Dermis microvascular lymphatic vessel endothelial cell (primary cell): ENCODE measurements at regions not wholly inside any gene's neighbourhood (a gene's known extent, or its start where the extent isn't known, plus 50 kb on each side); places are given as distances from the start of the nearest gene placed in this dataset.

ENCODE experiments used
- DNase-seq, 2 donors: peaks; one replicate each; pipeline versions ENCODE4 v3.0.0 to v3.0.0-alpha.2; 2010; ENCODE audit warnings: low read depth in 2 of 2

DNA sequence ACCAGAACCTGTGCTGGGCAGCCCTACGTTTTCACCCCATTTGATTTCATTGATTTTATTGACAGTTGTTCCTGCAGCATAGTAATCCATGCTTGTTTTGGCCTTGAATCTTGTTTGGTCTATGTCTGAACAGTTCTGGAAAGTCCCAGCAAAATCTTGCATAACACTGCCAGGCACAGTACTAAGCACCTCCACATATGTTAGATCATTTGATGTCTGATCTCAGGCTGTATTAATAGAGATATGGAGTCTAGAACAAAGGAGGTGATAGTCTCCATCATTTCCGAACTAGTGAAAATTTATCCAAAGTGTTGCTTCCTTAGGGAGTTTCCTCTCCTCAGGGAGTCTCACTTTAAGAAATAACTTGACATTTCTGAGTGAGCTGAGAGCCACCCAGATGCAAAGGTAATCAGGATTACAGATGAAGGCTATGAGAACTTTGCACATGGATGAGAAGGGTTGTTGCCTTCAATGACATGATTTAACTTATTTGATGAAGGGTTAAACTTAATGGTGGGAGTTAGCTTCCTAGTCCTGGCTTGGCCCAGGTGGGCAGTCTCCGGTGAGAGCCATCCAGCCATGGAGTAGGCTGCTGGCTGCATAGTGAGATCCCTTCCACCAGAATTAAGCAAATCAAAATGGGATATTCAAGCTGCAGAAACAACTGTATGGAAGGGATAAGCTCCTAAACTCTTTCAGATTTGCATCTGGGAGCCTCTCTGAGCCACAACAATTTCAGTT lies 173.8 kb upstream of the MVB12B start:
- DNase-seq = no peak

DNA sequence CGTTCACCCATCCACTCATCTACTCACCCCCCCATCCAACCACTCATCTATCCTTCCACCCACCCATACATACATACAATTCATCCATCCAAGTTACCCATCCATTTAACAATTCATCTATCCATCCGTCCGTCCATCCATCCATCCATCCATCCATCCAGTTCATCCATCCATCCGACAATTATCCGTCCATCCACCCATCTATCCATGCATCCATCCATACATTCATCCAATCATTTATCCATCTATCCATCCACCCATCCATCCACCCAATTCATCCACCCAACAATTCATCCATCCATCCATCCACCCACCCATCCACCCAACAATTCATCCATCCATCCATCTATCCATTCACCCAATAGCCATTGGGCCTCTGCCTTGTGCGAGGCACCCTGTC lies 173.2 kb upstream of the MVB12B start:
- no peak for DNase-seq

- DNase-seq = no peak
Measured at GRCh38 chr9:126154182-126154827, 172.3 kb upstream of the MVB12B start.

DNA sequence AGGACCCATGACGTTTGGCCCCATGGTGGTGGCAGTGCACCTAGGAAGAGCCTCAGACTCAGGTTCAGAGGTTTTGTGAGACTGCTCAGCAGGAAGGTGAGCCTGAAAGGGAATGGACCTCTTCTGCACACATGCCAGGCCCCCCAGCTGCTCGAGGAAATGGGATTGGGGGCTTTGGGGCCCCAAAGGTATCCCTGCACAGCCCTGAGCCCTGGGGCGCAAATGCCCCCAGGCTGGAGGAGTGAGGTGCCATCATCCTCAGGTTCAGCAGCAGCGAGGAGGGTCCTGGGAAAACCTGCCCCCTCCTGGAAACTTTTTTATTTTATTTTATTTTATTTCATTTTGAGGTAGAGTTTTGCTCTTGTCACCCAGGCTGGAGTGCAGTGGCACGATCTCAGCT lies 171.8 kb upstream of the MVB12B start:
- DNase-seq = no peak

DNA sequence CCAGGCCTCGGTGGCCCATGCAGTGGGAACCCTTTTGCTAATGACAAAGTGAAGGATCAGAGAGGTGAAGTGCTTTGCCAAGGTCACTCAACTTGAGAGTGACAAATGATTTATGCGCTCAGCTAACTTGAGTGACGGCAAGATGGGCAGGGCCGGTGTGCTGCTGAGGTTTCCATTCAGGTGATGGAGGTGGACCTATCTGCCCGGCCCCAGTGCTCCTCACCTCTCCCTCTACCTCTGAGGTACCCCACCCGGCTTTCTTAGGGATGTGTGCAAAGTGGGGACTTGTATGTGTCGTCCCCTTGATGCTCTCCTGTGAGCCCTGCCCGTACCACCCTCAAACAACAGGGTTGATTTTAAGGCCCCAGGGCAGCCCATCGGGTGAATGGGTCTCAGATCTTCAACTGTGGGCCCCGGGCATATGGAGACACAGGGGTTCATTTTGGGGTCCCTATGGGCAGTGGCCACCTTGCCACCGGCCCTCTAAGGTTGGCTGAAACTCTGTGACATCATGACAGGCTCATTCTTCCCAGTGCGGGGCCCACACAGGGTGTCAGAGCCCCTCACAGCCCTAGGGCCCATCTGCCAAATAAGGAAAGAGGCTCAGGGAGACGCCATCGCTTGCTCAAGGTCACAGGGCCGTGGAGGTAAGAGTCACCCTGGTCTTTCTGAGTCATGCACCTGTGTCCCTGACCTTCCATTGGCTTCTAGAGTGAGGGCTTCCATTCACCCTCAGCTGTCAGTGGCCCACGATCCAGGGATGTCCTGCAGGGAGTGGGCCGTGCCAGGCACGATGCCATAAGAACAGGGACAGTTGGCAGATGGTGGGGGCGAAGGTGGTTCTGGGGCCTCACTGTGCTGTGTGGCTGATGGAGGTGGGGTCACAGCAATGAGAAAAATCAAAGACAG lies 170.6 kb upstream of the MVB12B start:
- no peak for DNase-seq

DNA sequence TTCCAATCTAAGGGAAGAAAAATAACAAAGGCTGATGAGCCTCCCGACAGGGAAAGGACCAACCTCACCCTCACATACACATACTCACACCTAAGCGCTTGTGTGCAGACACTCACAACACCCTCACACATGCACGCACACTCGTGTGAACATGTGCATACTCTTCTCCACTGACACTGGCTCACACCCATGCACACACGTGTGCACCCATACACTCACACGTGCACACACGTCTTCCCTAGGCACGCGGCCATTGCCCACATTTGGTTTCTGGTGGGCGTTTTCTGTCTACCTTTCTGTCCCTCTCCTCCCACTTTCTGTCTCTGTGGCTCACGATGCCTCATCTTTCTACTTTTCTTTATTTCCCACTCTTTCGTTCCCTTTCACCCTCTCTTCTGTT lies 169.7 kb upstream of the MVB12B start:
- no peak for DNase-seq

DNA sequence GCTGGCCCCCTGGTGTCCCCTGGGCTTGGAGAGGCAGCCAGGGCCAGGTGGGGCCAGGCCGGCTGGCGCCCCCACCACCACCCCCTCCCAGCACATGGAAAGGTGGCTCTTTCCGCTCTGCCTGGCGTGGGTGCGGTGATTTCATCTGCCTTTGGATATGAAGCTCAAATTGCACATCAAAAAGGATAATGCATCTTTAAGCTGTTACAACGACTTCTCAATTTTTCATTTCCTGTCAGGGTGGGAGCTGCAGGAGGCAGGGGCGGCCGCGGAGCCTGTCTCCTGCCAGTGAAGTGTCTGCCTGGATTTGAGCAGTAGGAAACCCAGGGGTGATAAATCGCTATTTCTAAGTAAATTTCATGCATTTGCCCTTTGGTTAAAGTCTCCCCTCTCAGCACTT lies 169.2 kb upstream of the MVB12B start:
- DNase-seq = no peak

DNA sequence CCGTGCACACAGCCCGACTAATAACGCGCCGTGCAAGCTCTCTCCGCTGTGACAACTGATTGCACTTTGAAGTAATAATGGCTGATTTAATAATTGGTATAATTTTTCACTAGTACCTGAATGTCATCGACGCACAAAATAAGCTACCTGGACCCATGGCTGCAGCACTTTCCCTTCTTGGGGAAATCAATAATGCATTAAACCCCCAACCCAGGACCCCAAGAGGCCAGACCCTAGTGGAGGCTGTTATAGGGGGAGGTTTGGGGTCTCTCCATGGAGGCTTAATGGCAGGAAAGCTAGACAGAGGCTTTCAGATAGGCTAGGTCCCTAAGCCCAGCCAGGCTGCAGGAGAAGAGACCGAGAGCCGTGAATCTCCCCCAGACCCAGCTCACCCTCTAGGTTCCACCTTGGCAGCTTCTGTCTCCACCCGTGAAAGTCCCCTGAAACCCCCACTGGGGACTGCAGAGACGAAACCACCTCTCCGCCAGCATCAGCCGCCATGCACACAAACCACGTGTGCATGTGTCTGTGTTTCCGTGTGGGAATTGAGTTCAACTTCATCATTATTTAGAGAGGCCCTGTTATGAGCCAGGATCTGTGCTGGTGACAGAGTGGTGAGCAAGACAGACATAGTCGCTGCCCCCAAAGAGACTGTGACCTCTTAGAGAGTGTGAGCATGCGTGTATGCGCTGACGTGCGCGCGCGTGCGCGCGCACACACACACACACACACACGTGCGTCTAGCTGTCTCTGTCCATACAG lies 168.6 kb upstream of the MVB12B start:
- no peak for DNase-seq

GRCh38 chr9:126158588-126159429 lies 167.8 kb upstream of the MVB12B start:
- DNase-seq = no peak

GRCh38 chr9:126159430-126160060 lies 167.1 kb upstream of the MVB12B start:
- DNase-seq = no peak

GRCh38 chr9:126160067-126160853 lies 166.4 kb upstream of the MVB12B start:
- DNase-seq = no peak

DNA sequence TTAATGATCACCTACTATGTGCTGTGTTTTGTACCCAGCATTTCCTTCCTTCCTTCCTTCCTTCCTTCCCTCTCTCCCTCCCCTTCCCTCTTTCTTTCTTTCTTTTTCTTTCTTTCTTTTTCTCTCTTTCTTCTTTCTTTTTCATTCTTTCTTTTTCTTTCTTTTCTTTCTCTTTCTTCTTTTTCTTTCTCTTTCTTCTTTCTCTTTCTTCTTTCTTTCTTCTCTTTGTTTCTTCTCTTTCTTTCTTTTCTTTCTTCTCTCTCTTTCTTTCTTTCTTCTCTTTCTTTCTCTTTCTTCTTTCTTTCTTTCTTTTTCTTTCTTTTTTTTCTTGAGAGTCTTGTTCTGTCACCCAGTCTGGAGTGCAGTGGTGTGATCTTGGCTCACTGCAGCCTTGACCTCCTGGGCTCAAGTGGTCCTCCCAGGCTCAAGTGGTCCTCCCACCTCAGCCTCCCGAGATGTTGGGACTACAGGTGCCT lies 165.7 kb upstream of the MVB12B start:
- no peak for DNase-seq

DNA sequence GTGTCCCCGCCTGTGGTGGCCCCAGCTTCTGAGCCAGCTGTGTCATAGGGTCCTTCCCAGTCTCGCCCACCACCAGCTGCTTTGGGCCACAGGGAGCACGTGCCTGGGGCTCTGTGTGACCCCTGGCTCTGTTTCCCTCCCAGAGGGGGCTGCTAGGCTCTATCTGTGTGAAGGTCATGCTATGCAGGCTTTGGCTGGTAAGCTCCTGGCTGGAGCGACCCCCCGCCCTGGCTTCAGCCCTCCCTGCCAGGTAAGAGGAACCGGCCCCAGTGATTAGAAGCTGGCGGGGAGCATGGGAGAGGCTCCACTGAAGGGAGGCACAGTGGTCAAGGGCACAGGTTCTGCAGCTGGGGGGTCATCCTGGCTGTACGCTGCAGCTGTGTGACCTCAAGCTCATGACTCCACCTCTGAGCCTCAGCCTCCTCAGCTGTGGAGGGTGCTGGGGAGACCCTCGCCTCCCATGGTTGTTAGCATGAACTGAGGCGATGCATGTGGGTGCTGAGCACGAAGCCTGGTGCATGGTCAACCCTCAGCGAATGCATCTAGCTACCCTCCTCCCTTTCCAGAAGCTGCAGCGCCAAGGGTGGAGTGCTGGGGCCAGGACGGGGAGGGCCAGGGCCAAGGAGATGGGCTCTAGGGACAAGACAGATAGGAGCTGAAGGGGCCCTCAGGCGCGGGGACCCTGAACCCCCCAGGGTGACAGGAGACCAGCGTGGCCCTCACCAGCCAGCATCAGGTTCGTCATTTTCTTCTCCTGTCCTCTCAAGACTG lies 163.8 kb upstream of the MVB12B start:
- DNase-seq = no peak

- no peak for DNase-seq
Measured at GRCh38 chr9:126164796-126165525, 161.7 kb upstream of the MVB12B start.

DNA sequence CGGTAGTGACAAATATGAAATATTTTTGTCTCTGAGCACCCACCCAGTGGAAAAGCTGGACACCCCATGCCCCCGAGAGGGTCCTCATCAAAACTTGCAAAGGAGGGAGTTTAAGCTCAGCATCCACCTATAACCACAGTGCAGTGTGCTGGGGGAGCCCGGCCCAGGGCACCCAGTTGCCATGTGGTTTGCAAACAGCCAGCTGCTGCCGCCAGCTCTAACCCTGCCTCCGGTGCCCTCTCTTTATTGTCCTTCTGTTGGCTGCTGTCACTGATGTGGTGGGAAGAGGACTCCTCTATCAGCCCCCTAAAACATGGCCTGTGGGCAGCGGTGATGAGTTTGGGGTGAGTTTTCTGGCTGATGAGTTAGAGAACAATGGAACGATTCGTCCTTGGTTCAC lies 160.9 kb upstream of the MVB12B start:
- no peak for DNase-seq

DNA sequence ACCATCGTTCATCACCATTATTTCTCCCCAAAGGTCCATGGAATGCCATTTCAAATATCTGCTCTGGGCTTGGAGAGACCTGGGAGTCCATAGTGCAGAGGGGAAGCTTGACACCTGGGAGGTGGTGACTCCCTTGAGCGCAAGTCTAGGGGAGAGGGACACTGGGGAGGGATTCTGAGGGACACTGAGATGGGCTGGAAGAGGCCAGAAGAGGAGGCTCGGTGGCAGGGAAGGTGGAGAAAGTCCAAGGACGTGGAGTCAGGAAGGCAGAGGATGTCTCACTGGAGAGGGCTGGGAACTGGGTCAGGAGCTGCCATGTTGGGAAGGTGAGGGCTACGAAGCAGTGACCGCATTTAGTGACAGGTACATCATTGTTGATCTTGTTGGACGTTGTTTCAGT lies 160.3 kb upstream of the MVB12B start:
- DNase-seq = no peak

GRCh38 chr9:126166866-126167265 lies 159.8 kb upstream of the MVB12B start:
- no peak for DNase-seq

- DNase-seq = no peak
Measured at GRCh38 chr9:126169736-126170135, 156.9 kb upstream of the MVB12B start.
